ENCODE measurements at regions not wholly inside any gene's neighbourhood (a gene's known extent, or its start where the extent isn't known, plus 50 kb on each side); places are given as distances from the start of the nearest gene placed in this dataset.

DNA sequence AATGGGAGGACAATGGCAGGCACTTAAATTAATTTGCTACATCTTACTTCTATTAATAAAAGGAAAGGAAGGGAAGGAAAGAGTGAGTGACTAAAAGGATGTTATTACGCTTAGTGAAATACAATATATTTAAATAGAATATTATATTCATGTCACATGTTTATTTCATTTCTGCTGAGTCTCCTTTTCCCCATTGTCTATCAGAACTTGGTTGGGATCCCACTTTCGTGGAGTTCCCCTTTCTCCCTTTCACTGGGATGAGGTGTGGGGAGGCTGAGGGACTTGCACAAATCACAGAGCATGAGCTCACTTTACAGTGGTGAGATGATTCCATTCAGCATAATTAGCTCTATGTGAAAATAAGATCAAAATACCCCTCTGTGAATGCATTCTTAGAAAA, 730.6 kb downstream of the TSN start:
- no peak for DNase-seq (ENCODE audit: extremely low read depth, low read depth)
- TF ChIP-seq, protein P1, sequence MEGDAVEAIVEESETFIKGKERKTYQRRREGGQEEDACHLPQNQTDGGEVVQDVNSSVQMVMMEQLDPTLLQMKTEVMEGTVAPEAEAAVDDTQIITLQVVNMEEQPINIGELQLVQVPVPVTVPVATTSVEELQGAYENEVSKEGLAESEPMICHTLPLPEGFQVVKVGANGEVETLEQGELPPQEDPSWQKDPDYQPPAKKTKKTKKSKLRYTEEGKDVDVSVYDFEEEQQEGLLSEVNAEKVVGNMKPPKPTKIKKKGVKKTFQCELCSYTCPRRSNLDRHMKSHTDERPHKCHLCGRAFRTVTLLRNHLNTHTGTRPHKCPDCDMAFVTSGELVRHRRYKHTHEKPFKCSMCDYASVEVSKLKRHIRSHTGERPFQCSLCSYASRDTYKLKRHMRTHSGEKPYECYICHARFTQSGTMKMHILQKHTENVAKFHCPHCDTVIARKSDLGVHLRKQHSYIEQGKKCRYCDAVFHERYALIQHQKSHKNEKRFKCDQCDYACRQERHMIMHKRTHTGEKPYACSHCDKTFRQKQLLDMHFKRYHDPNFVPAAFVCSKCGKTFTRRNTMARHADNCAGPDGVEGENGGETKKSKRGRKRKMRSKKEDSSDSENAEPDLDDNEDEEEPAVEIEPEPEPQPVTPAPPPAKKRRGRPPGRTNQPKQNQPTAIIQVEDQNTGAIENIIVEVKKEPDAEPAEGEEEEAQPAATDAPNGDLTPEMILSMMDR (IDR thresholded peaks at IDR 0.05; ENCODE audit: low read depth, low read length) = no peak

GRCh38 chr2:122486705-122487415, 731.4 kb downstream of the TSN start:
- TF ChIP-seq, protein P1 (IDR thresholded peaks at IDR 0.05; ENCODE audit: low read depth, low read length) = no peak
- DNase-seq (ENCODE audit: extremely low read depth, low read depth) = no peak

DNA sequence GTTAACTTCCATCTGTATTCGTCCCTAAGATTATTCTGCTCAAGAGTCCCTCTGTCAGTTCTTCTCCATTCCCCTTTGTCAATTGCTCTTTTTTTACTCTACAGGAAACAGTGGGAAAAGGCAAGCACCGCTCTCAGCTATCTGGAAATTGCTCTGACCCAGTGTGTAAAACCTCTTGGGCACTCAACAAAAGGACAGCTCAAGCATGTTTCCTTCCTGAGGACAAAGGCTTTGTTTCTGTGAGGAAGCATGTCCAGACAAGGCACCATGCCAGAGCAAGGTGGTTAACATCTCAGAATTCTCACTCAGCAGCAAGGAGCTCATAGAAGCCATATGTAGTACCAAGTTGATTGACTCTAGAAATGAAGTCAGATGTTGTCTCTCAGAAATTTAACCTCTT, 735.6 kb downstream of the TSN start:
- TF ChIP-seq, protein P1 (IDR thresholded peaks at IDR 0.05; ENCODE audit: low read depth, low read length) = no peak
- no peak for DNase-seq (ENCODE audit: extremely low read depth, low read depth)

DNA sequence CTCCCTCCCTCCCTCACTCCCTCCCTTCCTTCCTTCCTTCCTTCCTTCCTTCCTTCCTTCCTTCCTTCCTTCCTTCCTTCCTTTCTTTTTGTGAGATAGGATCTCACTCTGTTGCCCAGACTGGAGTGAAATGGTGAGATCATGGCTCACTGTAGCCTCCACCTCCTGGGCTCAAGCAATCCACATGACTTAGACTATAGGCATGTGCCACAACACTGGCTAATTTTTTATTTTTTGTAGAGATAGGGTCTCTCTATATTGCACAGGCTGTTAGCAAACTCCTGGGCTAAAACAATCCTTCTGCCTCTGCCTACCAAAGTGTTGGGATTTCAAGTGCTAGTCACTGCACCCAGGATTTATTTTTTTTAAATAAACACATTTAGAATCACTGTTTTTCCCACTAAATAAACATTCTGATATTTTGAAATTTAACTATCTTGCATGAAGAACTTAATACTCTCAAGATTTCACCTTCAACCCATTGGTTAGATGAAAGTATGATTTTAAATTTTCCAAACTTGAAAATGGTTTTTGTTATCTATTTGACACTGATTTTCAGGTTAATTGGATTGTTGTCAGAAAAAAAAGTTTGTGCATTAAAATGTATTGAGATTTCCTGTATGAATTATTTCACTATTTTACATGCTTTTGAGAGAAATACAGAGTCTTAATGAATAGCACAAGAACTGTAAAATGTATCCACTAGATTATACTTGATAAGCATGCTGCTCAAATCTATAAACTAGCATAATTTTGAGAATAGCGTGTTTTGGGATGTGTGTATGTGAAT, 745.1 kb downstream of the TSN start:
- DNase-seq (ENCODE audit: extremely low read depth, low read depth) = no peak
- TF ChIP-seq, protein P1 (IDR thresholded peaks at IDR 0.05; ENCODE audit: low read depth, low read length) = no peak

- no peak for DNase-seq (ENCODE audit: extremely low read depth, low read depth)
- TF ChIP-seq, protein P1 (IDR thresholded peaks at IDR 0.05; ENCODE audit: low read depth, low read length) = no peak
Observed at GRCh38 chr2:122506620-122507019, 751.2 kb downstream of the TSN start.

DNA sequence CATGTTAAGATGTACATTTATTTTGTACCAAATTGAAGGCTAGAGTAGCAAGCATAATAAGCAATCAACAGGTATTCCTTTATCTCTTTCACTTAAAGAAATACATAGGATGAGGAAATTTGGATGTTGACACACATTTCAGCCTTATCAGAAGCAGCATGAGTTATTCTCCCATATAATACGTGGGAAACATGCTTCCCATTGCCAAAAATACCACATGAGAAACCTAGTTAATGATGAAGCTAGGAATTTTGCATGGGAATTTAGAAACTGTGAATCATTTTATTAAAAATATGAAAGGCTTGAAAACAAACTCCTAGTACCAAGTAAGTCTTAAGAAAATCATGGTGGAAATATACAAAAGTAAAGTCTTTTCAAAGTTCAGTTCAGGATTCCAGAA, 751.8 kb downstream of the TSN start:
- no peak for DNase-seq (ENCODE audit: extremely low read depth, low read depth)
- TF ChIP-seq, protein P1 (IDR thresholded peaks at IDR 0.05; ENCODE audit: low read depth, low read length) = no peak

DNA sequence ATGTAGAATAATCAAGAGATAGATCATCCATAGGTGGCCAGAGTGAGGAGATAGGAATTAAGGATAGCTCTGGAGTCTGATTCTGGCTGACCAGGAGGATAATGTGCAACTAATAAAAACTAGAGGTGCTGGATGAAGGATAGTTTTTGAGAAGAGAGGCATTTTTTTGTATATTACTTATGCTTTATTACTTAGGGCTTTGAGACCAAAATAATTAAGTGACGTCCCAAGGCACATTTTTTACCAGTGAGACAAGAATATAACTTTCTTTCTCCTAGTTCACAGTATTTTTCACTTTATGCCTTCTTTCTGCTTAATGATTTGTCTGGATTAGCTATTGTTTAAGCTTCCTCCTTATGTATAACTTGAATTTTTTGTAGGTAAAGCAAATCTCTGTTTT, 756.6 kb downstream of the TSN start:
- TF ChIP-seq, protein P1 (IDR thresholded peaks at IDR 0.05; ENCODE audit: low read depth, low read length) = no peak
- DNase-seq (ENCODE audit: extremely low read depth, low read depth) = no peak
